ENCODE measurements at regions not wholly inside any gene's neighbourhood (a gene's known extent, or its start where the extent isn't known, plus 50 kb on each side); places are given as distances from the start of the nearest gene placed in this dataset.

DNA sequence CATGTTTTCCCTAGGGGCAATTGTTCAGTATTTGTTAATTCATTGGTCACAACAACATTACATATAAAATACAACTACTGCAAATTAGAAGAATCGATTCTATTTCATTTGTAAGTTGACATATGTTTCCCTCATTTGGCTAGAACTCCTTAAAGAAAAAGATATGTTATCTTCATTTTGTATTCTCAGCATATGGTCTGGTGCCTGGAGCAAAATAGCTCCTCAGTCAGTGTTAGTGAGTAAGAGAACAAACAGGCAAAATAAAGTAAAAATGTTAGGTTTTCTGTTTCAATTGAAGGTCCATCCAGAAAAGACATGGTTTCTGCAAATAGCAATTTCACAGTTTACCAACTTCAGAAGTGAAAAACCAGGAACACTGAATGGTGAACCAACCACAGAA lies 1343.1 kb downstream of the ROBO1 start:
- Mint-ChIP-seq H3K27me3 (no peaks in the 10 kb centered on the region), H3K9me3 (peaks cover 6% of the 10 kb centered on the region), H3K36me3 (no peaks in the 10 kb centered on the region), H3K4me3 (no peak overlapping the region), H3K4me1 (ENCODE audit: unreplicated experiment) (no peaks in the 10 kb centered on the region), H3K27ac (no peak overlapping the region)
- TF ChIP-seq, protein P1, sequence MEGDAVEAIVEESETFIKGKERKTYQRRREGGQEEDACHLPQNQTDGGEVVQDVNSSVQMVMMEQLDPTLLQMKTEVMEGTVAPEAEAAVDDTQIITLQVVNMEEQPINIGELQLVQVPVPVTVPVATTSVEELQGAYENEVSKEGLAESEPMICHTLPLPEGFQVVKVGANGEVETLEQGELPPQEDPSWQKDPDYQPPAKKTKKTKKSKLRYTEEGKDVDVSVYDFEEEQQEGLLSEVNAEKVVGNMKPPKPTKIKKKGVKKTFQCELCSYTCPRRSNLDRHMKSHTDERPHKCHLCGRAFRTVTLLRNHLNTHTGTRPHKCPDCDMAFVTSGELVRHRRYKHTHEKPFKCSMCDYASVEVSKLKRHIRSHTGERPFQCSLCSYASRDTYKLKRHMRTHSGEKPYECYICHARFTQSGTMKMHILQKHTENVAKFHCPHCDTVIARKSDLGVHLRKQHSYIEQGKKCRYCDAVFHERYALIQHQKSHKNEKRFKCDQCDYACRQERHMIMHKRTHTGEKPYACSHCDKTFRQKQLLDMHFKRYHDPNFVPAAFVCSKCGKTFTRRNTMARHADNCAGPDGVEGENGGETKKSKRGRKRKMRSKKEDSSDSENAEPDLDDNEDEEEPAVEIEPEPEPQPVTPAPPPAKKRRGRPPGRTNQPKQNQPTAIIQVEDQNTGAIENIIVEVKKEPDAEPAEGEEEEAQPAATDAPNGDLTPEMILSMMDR (conservative IDR thresholded peaks at IDR 0.05) = no peak
- no peak for DNase-seq (ENCODE audit: extremely low spot score, unreplicated experiment)

DNA sequence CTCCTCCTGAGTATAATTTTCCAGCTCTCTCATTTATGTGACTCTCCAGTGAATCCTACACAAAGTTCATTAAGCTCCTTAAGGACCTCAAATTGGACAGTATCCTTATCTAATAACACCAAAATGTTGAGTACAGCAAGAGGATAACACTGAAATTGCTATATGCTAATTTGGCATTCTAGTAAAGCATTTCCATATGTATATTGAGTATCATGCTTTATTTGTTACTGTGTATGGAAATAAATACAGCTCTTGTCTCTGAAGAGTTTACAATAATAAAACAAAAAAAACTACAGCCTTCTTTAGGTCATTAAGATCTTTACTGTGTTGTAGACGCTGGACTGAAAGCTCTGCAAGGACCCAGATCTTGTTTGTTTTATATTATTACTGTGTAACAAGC lies 1341.3 kb downstream of the ROBO1 start:
- Mint-ChIP-seq H3K4me3 (no peak overlapping the region), H3K27ac (no peak overlapping the region), H3K36me3 (no peaks in the 10 kb centered on the region), H3K4me1 (ENCODE audit: unreplicated experiment) (no peaks in the 10 kb centered on the region), H3K9me3 (peaks cover 8% of the 10 kb centered on the region), H3K27me3 (no peaks in the 10 kb centered on the region)
- no peak for DNase-seq (ENCODE audit: extremely low spot score, unreplicated experiment)
- TF ChIP-seq, protein P1 (conservative IDR thresholded peaks at IDR 0.05) = no peak

DNA sequence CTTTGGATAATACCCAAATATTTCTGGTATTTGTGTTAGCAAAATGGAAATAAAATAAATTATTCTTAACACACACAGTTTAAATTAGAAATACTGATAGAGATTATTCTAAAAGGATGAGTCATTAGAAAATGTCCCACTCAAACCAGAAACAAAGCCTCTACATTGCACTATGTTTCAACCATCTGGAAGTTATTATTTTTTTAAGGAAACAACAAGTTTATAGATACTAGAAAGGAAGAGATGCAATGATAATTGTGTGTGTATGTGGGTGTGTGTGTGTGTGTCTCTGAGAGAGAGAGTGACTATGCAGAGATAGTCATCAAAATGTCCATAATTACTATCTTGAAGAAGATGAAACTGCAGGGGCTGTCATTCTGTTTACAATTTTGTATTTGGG lies 1340.5 kb downstream of the ROBO1 start:
- Mint-ChIP-seq H3K9me3 (peaks cover 8% of the 10 kb centered on the region), H3K27ac (no peak overlapping the region), H3K27me3 (no peaks in the 10 kb centered on the region), H3K4me3 (no peak overlapping the region), H3K36me3 (no peaks in the 10 kb centered on the region), H3K4me1 (ENCODE audit: unreplicated experiment) (no peaks in the 10 kb centered on the region)
- TF ChIP-seq, protein P1 (conservative IDR thresholded peaks at IDR 0.05) = no peak
- DNase-seq (ENCODE audit: extremely low spot score, unreplicated experiment) = no peak

DNA sequence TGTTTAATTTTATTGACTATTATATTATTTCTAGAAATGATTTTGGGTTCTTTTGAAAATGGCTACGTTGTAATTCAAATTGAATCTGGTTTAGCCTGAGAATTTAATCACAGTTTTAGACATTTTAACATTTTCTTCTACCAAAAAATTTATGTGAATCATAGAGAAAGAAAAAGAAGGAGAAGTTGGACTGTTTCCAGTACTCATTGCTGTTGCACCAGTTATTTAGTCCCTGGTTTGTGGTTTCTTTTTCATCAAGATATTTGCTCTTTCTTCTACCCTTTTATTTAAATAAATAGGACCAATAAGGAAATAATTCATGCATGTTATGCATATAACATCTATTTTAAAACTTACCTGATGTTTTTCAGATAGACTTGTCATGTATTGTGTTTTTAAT lies 1337.1 kb downstream of the ROBO1 start:
- no peak for DNase-seq (ENCODE audit: extremely low spot score, unreplicated experiment)
- H3K4me1 Mint-ChIP-seq (ENCODE audit: unreplicated experiment) = no peaks in the 10 kb centered on the region
- TF ChIP-seq, protein P1 (conservative IDR thresholded peaks at IDR 0.05) = no peak
- H3K9me3 Mint-ChIP-seq = peaks cover 8% of the 10 kb centered on the region
- no peaks in the 10 kb centered on the region for H3K36me3 Mint-ChIP-seq
- H3K4me3 Mint-ChIP-seq = no peak overlapping the region
- no peak overlapping the region for H3K27ac Mint-ChIP-seq
- no peaks in the 10 kb centered on the region for H3K27me3 Mint-ChIP-seq

DNA sequence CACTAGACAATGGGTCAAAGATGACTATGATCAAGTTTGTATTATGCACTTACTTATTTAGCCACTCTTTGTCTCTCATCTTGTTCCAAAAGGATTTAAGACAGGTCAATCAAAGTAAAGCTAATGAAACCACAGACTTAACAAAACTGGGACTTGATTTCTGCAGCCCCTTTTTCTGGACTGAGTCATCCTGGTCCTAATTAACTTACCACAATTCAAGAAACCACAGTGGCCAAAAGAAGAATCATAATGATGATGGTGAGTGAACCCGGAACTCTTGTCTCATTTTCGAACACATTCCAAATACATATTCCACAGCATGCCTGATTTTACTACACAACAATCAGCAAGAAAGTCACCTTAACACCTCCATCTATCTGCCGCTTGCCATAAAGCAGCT lies 1333.0 kb downstream of the ROBO1 start:
- H3K36me3 Mint-ChIP-seq = no peaks in the 10 kb centered on the region
- TF ChIP-seq, protein P1 (conservative IDR thresholded peaks at IDR 0.05) = no peak

DNA sequence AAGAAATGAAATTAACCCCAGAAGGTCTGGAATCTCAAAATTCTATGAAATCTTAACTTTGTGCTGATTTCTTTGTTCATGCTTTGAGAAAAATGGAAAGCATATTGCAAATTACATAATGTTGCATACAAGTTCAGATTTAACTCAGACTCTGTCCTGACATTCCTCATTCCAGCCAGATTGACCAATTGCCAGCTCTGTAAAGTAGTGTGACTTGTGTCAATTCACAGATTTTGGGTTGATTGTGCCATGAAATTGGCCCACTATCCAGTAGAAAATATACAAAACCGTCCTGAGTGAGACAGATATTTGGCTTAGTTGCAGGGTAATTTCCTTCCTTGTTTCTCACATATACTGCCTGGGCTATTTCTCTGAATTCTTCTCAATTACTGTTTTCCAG lies 1312.6 kb downstream of the ROBO1 start:
- H3K27me3 Mint-ChIP-seq = no peaks in the 10 kb centered on the region
- no peak overlapping the region for H3K4me3 Mint-ChIP-seq
- H3K4me1 Mint-ChIP-seq (ENCODE audit: unreplicated experiment) = no peaks in the 10 kb centered on the region
- TF ChIP-seq, protein P1 (conservative IDR thresholded peaks at IDR 0.05) = no peak
- H3K36me3 Mint-ChIP-seq = no peaks in the 10 kb centered on the region
- H3K27ac Mint-ChIP-seq = no peak overlapping the region
- DNase-seq (ENCODE audit: extremely low spot score, unreplicated experiment) = no peak
- peaks cover 5% of the 10 kb centered on the region for H3K9me3 Mint-ChIP-seq

More for the DNA sequence above, 1333.0 kb downstream of the ROBO1 start:
- DNase-seq (ENCODE audit: extremely low spot score, unreplicated experiment) = no peak
- Mint-ChIP-seq H3K4me1 (ENCODE audit: unreplicated experiment) (no peaks in the 10 kb centered on the region), H3K4me3 (no peak overlapping the region), H3K9me3 (peaks cover 7% of the 10 kb centered on the region), H3K27me3 (no peaks in the 10 kb centered on the region), H3K27ac (no peak overlapping the region)
